HEK293 (cell line): ENCODE measurements at regions not wholly inside any gene's neighbourhood (a gene's known extent, or its start where the extent isn't known, plus 50 kb on each side); places are given as distances from the start of the nearest gene placed in this dataset.

Source experiments
- BCL6B ChIP-seq: fragments of 450-650 bp; formaldehyde crosslinking; IDR thresholded peaks from 2 replicates; pipeline ENCODE4 v1.5.1; 2017; ENCODE audit warnings: missing biosample characterization, missing genetic modification characterization
- CTCF ChIP-seq: fragments of 450-650 bp; formaldehyde crosslinking; IDR thresholded peaks from 2 replicates; pipeline ENCODE4 v1.5.1; 2016; ENCODE audit warnings: missing biosample characterization, missing genetic modification characterization
- GLI4 ChIP-seq: fragments of 450-650 bp; formaldehyde crosslinking; IDR thresholded peaks from 2 replicates; pipeline ENCODE4 v1.5.1; 2016; ENCODE audit warnings: missing biosample characterization, missing genetic modification characterization
- PBX3 ChIP-seq: sonication (generic); formaldehyde crosslinking; IDR thresholded peaks from 2 replicates; pipeline ENCODE4 v1.8.1; 2022; ENCODE audit warnings: mild to moderate bottlenecking, moderate library complexity, missing genetic modification reagents
- REPIN1 ChIP-seq: fragments of 450-650 bp; formaldehyde crosslinking; IDR thresholded peaks from 2 replicates; pipeline ENCODE4 v1.5.1; 2017; ENCODE audit warnings: missing biosample characterization, missing genetic modification characterization, low read depth
- SALL2 ChIP-seq: fragments of 450-650 bp; formaldehyde crosslinking; IDR thresholded peaks from 2 replicates; pipeline ENCODE4 v1.5.0; 2017; ENCODE audit warnings: missing biosample characterization, mild to moderate bottlenecking, missing genetic modification characterization, borderline replicate concordance
- ZNF146 ChIP-seq: fragments of 450-650 bp; formaldehyde crosslinking; IDR thresholded peaks from 2 replicates; pipeline ENCODE4 v1.5.1; 2016; ENCODE audit warnings: missing biosample characterization, missing genetic modification characterization
- ZNF211 ChIP-seq: fragments of 450-650 bp; formaldehyde crosslinking; IDR thresholded peaks from 2 replicates; pipeline ENCODE4 v1.5.1; 2016; ENCODE audit warnings: low read depth, missing biosample characterization, missing genetic modification characterization
- ZNF558 ChIP-seq: fragments of 450-650 bp; formaldehyde crosslinking; IDR thresholded peaks from 2 replicates; pipeline ENCODE4 v1.5.1; 2016; ENCODE audit warnings: missing biosample characterization, missing genetic modification characterization
- ZNF580 ChIP-seq: fragments of 450-650 bp; formaldehyde crosslinking; IDR thresholded peaks from 2 replicates; pipeline ENCODE4 v1.5.1; 2016; ENCODE audit warnings: missing biosample characterization, missing genetic modification characterization
- ZNF645 ChIP-seq: fragments of 450-650 bp; formaldehyde crosslinking; IDR thresholded peaks from 2 replicates; pipeline ENCODE4; 2016; ENCODE audit warnings: missing biosample characterization, missing genetic modification characterization
- TF ChIP-seq, protein P1 (sequence below): fragments of 450-650 bp; formaldehyde crosslinking; IDR thresholded peaks from 2 replicates; pipeline ENCODE4 v1.5.1; 2016; ENCODE audit warnings: missing biosample characterization, missing genetic modification characterization

GRCh38 chr3:137695351-137695750 is 68.8 kb upstream of the SOX14 start:
- no peak for TF ChIP-seq CTCF (tag by site-specific recombination)
- TF ChIP-seq GLI4 (tag by site-specific recombination): no peak
- TF ChIP-seq, protein P1, sequence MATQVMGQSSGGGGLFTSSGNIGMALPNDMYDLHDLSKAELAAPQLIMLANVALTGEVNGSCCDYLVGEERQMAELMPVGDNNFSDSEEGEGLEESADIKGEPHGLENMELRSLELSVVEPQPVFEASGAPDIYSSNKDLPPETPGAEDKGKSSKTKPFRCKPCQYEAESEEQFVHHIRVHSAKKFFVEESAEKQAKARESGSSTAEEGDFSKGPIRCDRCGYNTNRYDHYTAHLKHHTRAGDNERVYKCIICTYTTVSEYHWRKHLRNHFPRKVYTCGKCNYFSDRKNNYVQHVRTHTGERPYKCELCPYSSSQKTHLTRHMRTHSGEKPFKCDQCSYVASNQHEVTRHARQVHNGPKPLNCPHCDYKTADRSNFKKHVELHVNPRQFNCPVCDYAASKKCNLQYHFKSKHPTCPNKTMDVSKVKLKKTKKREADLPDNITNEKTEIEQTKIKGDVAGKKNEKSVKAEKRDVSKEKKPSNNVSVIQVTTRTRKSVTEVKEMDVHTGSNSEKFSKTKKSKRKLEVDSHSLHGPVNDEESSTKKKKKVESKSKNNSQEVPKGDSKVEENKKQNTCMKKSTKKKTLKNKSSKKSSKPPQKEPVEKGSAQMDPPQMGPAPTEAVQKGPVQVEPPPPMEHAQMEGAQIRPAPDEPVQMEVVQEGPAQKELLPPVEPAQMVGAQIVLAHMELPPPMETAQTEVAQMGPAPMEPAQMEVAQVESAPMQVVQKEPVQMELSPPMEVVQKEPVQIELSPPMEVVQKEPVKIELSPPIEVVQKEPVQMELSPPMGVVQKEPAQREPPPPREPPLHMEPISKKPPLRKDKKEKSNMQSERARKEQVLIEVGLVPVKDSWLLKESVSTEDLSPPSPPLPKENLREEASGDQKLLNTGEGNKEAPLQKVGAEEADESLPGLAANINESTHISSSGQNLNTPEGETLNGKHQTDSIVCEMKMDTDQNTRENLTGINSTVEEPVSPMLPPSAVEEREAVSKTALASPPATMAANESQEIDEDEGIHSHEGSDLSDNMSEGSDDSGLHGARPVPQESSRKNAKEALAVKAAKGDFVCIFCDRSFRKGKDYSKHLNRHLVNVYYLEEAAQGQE (tag by site-specific recombination): no peak
- TF ChIP-seq PBX3: no peak
- TF ChIP-seq SALL2 (tag by site-specific recombination): no peak
- no peak for TF ChIP-seq ZNF645 (tag by site-specific recombination)
- TF ChIP-seq ZNF211 (tag by site-specific recombination): no peak
- TF ChIP-seq ZNF146 (tag by site-specific recombination): no peak
- no peak for TF ChIP-seq ZNF580 (tag by site-specific recombination)
- no peak for TF ChIP-seq BCL6B
- TF ChIP-seq REPIN1 (tag by site-specific recombination): no peak
- no peak for TF ChIP-seq ZNF558 (tag by site-specific recombination)
